ENCODE measurements at regions not wholly inside any gene's neighbourhood (a gene's known extent, or its start where the extent isn't known, plus 50 kb on each side); places are given as distances from the start of the nearest gene placed in this dataset.
"Not testable (repeated sequence)": the region's sequence is repeated elsewhere in the genome, so short reads cannot be mapped to it uniquely, and the experiment has no call there.

DNA sequence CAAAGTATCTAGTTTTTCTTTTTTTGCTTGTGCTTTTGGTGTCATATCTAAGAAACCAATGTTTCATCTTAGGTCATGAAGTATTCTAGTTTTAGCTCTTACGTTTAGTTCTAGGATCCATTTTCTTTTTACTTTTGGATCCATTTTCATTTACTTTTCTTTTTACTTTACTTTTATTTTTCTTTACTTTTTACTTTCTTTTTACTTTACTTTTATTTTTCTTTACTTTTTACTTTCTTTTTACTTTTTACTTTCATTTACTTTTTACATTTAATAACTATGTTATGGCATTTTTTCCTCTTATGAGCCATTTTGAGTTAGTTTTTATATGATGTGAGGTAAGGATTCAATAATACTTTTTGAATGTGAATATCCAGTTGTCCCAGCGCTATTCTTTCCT, 213.4 kb downstream of the ZFP36L2 start:
- no peak for TF ChIP-seq POLR2A (IDR thresholded peaks at IDR 0.05; ENCODE audit: low read depth, low read length)
- DNase-seq (ENCODE audit: insufficient read length, low spot score) = no peak
- no peak for FAIRE-seq

- no peak for FAIRE-seq
- DNase-seq (ENCODE audit: insufficient read length, low spot score) = no peak
- no peak for TF ChIP-seq POLR2A (IDR thresholded peaks at IDR 0.05; ENCODE audit: low read depth, low read length)
Measured at GRCh38 chr2:43011158-43011491, 215.3 kb downstream of the ZFP36L2 start.

GRCh38 chr2:43010438-43011157, 215.8 kb downstream of the ZFP36L2 start:
- DNase-seq (ENCODE audit: insufficient read length, low spot score) (no peak), FAIRE-seq (no peak)
- TF ChIP-seq POLR2A (IDR thresholded peaks at IDR 0.05; ENCODE audit: low read depth, low read length) = no peak

- FAIRE-seq = no peak
- no peak for TF ChIP-seq POLR2A (IDR thresholded peaks at IDR 0.05; ENCODE audit: low read depth, low read length)
- DNase-seq (ENCODE audit: insufficient read length, low spot score) = no peak
Measured at GRCh38 chr2:43009448-43009847, 217.0 kb downstream of the ZFP36L2 start.

DNA sequence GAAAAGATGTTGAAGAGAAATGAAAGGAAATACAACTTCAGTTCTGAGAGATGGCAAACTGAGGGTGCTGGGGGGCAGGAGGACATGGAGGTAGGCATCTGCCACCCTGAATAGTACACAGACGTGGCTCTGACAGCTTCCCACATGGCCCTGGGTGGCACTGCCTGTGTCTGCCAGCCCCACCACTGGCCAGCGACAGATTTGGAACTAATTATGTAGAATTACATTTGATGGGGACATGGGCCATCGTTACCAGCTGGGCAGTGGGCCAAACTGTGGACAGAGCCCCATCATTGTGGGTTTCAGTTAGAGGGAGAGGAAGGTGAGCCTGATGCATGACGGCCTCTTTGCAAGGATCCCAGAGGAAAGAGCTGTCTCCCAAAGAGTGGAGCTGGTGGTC, 216.0 kb upstream of the HAAO start:
- no peak for TF ChIP-seq POLR2A (IDR thresholded peaks at IDR 0.05; ENCODE audit: low read depth, low read length)
- DNase-seq (ENCODE audit: insufficient read length, low spot score) (no peak), FAIRE-seq (no peak)

DNA sequence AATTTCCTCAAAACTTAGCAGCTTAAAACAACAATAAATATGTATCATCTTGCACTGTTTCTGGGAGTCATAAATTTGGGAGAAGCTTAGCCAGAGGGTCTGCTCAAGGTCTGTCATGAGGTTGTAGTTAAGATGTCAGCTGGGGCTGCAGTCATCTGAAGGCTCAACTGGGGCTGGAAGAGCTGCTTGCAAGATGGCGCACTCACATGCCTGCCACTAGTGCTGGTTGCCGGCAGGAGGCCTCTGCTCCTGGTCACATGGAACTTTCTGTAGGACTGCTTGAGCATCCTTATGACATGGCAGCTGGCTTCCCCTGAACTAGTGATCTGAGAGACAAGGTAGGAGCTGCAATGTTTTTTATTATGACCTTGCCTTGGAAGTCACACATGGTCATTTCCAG, 215.5 kb upstream of the HAAO start:
- no peak for TF ChIP-seq POLR2A (IDR thresholded peaks at IDR 0.05; ENCODE audit: low read depth, low read length)
- FAIRE-seq (no peak), DNase-seq (ENCODE audit: insufficient read length, low spot score) (no peak)

DNA sequence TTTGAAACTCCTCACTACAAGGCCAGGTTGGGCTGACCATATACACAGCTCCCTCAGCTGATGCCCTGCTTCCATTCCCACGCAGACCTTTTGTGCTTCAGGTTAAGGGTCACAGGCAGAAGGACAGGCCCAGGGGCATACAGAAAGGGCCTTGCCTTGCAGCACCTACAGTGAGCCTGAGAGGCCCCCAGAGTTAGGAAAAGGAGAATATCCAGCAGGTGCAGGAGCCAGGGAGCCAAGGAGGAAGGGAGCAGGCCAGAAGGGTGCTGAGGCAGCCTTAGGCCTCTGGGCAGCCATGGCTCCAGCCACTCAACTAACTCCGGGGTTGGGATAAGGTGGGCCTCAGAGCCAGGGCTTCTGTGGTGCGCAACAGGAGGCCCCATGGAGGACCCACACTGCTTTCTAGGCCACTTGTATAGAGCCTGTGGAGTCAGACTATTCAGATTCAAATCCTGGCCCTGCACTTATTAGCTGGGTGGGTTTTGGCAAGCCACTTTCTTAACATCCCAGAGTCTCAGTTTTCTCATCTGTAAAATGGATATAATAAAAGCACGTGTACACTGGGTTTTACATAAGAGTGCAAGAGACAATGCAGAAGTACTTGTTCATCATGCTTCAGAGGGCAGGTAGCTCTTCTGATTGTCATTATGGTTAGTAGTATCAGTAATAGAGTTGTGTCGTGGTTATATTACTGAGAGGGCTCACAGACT, 214.6 kb upstream of the HAAO start:
- FAIRE-seq = no peak
- no peak for DNase-seq (ENCODE audit: insufficient read length, low spot score)
- no peak for TF ChIP-seq POLR2A (IDR thresholded peaks at IDR 0.05; ENCODE audit: low read depth, low read length)

- DNase-seq (ENCODE audit: insufficient read length, low spot score) = no peak
- TF ChIP-seq POLR2A (IDR thresholded peaks at IDR 0.05; ENCODE audit: low read depth, low read length) = no peak
- no peak for FAIRE-seq
Measured at GRCh38 chr2:43005975-43006833, 213.8 kb upstream of the HAAO start.

GRCh38 chr2:43005245-43005974, 213.0 kb upstream of the HAAO start:
- no peak for TF ChIP-seq POLR2A (IDR thresholded peaks at IDR 0.05; ENCODE audit: low read depth, low read length)
- FAIRE-seq (no peak), DNase-seq (ENCODE audit: insufficient read length, low spot score) (no peak)

GRCh38 chr2:43004879-43005244, 212.5 kb upstream of the HAAO start:
- no peak for TF ChIP-seq POLR2A (IDR thresholded peaks at IDR 0.05; ENCODE audit: low read depth, low read length)

DNA sequence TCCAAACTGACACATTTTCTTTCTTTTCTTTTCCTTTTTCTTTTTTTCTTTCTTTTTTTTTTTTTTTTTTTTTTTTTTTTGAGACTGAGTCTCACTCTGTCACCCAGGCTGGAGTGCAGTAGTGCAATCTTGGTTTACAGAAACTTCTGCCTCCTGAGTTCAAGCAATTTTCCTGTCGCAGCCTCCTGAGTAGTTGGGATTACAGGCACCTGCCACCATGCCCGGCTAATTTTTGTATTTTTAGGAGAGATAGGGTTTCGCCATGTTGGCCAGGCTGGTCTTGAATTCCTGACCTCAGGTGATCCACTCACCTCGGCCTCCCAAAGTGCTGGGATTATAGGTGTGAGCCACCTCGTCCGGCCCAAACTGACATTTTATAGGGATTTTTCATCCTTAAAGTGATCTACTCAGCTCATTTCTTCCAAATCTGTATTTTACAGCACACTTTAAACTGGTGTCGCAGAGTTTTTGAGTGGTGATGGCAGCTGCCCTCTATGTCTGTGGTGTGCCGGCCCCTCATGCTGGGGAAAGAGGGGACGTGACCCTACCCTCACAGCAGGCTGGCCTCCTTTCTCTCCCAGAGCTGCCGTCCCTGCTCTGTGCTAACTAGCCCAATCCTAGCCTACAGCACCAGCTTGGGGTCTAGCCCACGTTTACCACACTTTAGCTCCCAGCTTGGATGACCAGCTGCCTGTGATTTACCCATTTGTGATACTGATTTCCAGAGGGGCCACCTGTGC, 211.9 kb upstream of the HAAO start:
- FAIRE-seq; DNase-seq (ENCODE audit: insufficient read length, low spot score): not testable (repeated sequence)

More at GRCh38 chr2:43004879-43005244, 212.5 kb upstream of the HAAO start:
- DNase-seq (ENCODE audit: insufficient read length, low spot score) = no peak
- no peak for FAIRE-seq

DNA sequence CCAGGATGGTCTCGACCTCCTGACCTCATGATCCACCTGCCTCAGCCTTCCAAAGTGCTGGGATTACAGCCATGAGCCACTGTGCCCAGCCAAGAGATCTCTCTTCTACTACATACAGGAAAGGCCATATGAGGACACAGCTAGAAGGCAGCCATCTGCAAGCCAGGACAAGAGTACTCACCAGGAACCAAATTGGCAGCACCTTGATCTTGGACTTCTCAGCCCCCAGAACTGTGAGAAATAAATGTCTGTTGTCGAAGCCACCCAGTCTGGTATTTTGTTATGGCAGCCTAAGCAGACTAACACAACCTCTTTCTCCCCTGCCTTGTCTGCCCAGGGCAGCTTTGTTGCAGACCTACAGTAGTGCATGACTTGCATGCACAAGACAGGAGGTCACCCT, 211.3 kb upstream of the HAAO start:
- no peak for TF ChIP-seq POLR2A (IDR thresholded peaks at IDR 0.05; ENCODE audit: low read depth, low read length)
- FAIRE-seq (no peak), DNase-seq (ENCODE audit: insufficient read length, low spot score) (no peak)

- FAIRE-seq (no peak), DNase-seq (ENCODE audit: insufficient read length, low spot score) (no peak)
- TF ChIP-seq POLR2A (IDR thresholded peaks at IDR 0.05; ENCODE audit: low read depth, low read length) = no peak
Measured at GRCh38 chr2:43001787-43002468, 209.5 kb upstream of the HAAO start.

Data from H54 (cell line).